HG03558 (cell line): ENCODE measurements at regions not wholly inside any gene's neighbourhood (a gene's known extent, or its start where the extent isn't known, plus 50 kb on each side); places are given as distances from the start of the nearest gene placed in this dataset.

Source experiments
- ATAC-seq: cut with Tn5 transposase; IDR thresholded peaks from one replicate; pipeline ENCODE4 v1.9.1; 2021; ENCODE audit warnings: moderate number of reproducible peaks; ENCODE audit not compliant: unreplicated experiment; ENCODE audit errors: extremely low read depth

DNA sequence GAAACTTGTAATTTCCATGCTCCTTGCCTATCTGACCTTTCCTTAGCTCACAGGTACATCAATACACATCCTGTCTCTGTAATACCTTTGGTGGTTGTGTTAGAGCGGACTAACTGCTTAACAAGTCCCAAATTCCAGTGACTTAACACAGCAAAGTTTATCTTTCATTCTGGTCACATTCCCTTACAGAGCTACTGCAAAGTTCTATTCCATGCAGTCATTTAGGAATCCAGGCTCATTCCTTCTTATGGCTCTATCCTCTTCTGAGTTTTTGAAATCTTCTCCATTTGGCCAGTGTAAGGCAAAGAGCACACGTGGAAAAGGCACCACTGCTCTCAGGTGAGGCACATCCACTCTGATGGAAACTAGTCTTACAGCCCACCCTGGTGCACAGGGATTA is 238.6 kb upstream of the ANKRD55 start:
- no peak for ATAC-seq

DNA sequence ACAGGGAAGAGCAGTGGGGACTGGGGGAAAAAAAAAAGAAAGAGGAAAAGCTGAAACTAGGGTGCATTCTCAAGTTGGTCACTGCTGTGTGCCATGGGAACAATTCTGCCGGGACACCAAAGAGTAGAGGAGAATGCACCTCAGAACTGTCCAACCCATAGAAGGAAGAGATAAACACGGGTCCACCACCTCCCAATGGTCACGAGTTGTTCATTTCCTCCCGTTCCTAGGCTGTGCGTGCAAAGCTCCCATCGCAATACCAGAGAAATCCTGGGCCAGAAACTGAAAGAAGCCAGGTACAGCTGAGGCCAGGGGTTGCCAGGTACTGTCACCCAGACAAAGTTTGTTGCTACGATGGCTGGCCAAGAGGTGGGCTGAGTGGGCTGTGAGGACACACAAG is 236.9 kb upstream of the ANKRD55 start:
- ATAC-seq: no peak

DNA sequence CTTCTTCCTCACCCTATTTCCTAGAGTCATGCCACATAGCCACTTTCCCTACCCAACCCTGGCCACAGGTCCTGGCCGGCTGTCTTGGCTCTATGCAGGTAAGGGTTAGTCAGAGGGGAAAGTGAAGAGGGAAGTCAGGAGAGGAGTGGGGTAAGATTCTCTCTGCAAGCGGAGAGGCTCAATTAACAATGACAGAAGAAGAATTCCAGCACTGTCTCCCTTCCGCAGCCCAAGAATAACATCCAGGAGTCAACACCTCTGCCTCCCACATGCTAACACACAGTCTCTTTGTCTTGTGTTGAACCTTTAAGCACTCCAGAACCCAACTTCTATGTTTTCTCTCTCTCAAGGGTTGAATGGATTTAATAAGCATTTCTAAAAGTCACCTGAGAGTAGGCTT is 235.1 kb upstream of the ANKRD55 start:
- no peak for ATAC-seq

DNA sequence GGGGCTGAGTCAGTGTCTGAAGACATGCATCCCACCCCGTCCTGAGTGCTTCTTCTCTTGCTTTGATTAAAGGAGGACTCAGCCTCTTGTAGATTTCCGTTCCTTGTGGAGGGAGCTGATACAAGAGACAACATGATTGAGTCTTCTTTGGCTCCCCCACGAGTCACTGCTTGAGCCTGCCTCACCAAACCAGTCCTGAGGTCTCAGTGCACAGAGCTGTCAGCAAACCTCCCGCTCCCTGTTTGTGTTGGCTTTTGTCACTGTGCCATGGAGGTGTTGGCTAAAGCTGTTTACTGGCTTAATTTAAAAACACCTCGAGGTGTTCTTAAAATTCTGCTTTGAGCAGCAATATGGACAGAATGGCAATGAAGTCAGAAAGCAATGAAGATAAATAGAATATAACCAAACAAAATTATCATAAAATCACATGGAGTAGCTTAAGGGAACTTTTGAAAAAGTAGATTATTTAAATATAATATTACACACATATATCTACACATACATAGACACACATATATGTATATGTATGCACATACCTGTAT is 234.1 kb upstream of the ANKRD55 start:
- ATAC-seq: no peak

DNA sequence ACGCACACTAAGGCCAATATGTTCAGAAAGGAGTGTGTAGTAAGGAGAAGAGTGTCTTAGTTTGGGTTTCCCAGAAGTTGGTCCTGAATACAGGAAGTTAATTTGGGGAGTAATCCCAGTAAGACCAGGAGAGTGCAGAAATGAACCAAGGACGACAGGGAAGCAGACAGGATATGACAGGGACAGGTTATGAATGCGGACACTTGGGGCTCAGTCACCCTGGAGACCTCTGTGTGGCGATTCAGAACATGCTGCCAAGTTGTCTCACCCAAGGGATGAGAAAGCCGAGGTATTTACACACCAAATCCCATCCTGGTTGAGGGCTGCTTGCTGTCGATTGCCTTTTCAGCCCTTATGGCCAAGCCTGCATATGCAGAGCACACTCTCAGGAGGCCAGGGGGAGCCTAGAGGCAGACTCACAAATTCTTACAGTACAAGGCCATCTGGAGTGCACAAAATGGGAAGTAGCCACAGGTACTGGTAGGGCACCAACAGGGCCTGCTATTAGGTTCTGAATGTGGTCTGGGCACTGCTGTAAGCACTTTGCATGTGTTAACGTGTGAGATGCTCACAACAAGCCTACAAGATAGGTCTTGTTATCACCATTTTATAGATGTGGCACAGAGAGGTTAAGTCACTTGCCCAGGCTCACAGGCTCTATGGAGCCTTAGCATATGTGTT is 233.1 kb upstream of the ANKRD55 start:
- no peak for ATAC-seq

DNA sequence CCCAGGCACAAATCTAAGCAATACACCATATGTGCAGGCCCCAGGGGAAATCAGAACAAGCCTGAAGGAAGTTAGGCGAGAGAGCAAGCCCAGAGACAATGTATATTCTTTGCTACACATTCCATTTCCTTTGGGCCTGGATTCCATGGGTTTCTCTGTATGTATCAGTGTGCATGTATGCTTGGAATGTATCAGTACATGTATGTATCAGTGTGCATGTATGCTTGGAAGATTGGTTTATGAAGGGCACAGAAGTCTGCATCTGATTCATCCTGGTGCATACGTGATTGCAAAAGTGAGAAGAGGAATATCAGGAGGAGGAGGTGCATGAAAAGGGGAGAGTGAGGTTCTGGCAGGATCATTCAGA is 232.6 kb upstream of the ANKRD55 start:
- no peak for ATAC-seq

DNA sequence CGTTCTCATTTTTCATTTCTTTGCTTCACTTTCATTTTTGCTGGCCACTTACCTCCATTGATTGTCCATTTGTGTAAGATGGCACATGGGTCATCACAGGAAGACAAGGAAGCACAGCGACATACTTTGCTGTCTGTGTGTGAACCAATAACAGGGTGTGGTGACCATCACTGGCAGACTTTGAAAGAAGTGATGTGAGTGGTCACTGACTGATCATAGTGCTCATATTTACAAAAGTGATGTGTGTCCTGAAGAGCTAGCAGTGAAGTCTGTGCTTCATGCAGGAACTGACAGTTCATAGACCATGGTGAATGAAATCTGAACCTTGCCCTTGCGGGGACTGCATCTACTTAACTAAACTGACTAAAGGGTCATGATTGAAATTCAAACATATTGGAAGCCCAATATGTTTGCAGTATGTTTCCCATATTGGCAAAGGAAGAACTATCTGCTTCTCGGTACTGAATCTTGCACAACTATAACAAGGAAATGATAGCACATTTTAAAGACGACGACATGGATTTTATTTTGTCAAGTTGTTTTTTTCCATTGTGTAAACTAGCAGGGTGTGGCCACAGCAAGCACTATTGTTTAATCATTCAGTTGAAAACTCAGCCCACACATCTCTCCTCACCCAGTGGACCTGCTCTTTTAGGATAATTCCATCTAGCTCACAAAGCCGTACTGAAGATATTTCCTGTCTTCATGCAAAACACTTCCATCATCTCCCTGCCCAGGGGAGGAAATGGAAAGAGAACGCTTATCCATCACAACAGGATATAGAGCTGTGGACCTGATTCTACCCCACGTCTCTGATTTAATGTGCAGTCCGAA is 232.0 kb upstream of the ANKRD55 start:
- ATAC-seq: no peak

DNA sequence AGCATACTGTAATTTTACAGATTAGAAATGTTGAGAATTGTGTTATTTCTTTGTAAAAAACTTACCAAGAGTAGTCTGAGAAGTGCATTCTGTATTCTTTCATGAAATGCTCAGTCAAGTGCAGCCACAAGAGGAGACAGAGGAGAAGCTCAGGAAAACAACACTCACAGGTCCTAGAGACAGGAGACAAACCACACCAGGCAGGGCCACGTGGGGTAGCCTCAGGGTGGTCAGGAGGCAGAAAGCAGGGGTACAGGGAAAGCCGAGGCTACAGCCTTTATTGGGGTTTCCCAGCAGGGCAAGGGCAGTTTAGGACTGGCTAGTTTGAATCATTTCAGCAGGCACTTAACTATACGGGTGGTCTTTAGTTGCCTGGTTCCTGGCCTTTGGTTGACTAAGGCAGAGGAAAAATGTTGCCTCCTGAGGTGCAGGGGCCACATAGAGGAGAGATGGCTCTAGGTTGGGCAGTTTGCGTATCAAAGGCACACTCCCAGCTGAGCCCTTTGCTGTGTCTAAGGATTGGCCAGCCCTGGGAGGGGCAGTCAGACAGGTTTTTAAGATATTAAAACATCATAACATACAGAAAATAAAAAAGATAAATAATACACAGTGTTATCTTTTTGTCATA is 230.9 kb upstream of the ANKRD55 start:
- no peak for ATAC-seq

DNA sequence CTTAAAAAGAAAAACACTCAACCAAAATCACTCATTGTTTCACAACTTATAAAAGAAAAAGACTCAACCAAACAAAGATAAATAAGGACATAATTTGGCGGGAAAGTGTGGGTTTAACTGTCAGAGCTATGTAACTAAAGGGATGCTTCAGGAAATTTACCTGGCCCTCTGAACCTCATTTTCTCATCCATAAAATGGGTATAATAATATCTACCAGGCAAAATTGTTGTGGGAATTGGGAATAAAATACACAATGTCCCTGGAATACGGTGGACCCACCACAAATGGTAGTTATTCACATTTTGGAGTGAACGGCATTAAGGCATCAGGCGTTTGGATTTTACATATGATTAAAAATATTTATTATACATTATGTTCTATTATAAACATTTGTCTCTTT is 228.5 kb upstream of the ANKRD55 start:
- ATAC-seq: no peak

DNA sequence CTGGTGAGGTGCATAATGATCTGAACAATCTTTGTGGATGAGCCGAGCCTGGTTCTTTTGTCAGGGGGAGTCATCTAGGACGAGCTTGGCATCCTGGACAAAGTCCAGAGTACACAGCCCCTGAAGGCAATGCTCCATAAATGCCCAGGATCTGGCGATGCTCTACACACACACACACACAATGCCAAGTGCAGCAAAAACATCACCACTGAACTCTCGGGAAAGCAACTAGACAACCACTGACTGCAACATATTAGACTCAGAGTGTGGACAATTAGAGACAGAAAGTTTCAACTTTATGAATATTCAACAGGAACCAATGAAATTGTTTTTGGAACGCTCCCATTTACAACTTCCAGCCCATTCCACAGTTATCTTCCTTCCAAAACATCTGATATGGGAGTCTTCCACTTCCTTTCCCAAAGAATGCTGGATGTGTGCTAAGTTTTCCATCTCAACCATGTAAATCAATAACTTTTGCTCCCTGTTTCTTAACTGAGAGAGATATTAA is 227.6 kb upstream of the ANKRD55 start:
- ATAC-seq: no peak

DNA sequence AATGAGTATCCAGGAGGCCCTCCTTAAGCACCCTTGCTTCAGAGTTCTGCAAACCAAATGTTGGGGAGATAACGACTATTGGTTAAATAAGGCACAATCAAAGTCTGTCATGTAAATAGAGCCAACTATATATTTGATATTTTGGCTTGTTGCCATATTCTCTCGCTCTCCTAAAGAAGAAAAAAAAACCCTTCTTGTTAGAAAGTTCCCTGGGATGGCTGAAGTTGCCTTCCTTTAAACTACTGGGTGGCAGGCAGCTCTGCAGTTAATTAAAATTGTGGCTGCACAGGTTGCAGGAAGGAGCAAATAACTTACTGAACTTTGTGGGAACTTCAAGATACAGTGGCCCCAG is 227.0 kb upstream of the ANKRD55 start:
- no peak for ATAC-seq

DNA sequence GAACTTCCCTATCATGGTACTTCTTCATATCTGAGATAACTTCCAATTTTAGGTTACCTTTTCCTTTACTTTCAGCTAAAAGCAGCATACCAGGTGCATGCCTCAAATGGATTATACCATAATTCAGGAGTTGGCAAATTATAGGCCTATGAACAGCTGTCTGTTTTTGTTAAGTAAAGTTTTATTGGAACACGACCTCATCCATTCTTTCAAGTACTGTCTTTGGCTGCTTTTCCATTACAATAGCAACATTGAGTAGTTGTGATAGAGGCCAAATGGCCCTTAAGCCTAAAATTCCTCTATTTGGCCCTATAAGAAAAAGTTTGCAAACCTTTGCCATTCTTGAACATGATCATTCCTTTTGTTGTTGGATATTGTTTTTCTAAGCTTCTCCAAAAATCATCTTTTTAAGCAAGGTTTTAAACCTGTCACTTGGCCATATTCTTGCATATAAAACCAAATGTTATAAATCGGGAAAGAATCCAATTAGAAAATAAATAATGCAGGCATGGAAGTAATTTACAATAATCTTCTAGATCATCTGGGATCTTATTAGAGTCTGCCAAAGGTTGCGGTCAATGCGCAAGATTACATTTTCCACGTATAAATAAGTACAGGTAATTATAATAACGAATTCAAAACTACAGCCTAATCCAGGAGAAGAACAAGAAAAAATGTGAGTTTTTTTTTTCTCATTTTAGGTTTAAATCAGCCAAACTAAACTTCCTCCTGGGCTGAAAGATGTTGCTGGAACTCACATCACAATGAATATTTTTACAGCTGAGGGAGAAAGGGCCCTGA is 226.5 kb upstream of the ANKRD55 start:
- ATAC-seq: no peak

DNA sequence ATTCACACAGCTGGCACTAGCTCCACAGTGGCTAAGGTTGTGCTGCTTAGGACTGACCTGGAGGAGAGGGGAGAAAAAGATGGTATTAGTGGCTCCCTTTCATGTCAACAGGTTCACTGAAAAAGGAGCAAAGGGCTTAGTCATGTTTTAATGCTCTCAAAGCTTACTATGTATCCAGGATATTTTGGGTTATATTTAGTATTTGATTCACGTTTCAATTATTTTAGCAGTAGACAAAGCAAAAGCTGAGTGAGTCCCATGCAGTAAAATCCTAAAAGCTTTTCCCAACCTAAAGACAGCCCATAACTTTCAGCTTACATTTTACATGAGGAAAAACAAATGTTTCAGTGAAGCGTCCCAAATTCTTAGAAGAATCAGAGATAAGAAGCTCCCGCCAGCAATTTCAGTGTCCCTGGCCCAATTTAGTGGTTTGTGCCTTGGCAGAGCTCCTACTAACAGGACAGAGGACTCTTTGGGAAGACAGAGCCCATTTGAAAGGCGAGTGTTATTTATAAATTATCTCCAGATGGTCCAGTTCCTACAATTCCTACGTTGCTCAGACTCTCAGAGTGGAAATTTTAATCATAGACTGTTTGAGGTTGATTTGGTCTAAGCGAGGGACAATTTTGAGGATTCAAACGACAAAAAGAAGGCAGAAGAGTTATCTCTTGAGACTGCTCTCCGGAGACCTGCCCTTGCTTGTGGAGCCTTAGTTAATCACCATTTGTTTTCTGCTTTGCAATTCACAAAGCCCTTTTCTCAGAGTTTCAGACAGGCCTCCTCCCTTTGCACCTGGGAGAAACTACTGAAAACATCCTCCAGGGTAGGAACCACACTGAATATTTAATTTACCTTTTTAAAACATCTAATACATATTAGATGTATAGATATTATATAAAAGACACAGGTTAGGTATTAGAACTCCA is 225.0 kb upstream of the ANKRD55 start:
- ATAC-seq: no peak

DNA sequence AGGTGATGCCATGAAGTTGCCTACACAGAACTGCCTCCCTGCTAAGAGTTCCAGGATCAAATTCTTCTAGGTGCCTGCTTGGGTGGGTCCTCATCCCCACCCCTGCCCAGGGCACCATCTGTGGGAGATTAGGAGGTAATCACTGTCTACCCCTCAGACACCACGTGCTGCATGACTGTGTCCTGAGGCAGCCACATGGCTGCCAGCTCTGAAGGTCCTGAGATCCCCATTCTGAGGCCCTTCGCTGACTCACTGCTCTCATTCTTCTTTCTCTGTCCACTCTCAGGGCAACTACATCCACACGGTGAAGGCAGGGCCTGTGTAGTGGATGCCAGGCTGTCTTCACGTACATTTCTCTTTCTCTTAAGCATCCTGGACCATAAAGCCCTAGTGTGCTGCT is 222.9 kb upstream of the ANKRD55 start:
- ATAC-seq: no peak

DNA sequence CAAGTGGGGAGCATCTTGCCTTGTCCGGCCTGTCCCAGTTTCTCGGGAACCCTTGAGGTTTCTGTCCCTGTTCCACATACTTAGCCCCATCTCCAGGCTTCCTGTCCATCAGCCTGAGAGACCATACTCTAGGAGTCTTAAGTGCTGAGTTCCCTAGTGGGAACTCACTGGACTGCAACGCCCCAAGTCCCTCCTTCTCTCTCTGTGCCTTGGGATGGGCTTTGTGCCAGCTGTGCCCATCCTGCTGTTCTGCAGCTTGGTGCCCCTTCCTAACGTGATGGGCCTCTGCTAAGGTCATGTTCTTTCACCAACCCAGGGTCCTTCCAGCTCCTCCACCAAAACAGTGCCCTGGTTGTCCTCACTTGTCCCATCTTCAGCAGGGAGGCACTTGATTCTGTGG is 222.3 kb upstream of the ANKRD55 start:
- ATAC-seq: no peak

DNA sequence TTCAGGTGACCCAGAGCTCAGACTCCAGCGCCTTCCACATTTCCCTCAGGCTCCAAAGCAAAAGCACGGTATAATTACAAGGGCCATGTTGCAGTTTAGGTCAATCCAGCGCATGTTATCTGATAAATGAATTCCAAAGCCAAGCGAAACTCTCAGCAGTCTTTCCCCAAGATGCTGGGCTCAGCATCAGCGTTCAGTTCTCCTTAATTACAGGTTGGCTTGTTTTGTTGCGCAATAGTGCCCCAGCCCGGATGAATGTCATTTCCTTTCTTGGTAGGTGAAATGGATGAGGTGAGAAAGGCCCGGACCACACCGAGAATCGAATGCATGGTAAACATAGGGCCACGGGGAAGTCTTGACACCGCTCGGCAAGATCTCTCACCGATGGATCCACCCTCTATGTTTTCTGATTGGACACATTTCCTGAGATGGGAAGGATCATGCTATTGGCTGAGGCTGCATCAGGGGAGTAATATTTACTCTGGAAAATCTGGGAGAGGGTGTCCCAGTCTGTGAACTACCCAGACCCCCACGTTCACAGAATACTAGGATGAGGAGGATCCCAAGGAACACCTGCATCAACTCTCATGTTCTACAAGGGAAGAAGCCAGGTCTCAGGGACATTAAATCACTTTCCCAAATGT is 221.2 kb upstream of the ANKRD55 start:
- ATAC-seq: no peak

DNA sequence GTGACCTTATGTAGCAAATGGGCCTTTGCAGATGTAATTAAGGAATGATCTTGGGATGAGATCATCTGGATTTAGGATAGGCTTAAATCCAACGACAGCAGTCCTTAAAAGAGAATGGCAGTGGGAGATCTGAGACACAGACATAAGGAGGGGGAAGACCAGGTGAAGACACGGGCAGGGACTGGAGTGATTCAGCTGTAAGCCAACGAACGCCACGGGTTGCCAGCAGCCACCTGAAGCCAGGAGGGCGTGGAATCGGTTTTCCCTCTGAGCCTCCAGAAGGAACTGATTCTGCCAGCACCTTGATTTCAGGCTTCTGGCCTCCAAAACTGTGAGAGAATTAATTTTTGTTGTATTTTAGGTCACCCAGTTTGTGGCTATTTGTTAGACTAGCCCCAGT is 218.6 kb upstream of the ANKRD55 start:
- no peak for ATAC-seq

DNA sequence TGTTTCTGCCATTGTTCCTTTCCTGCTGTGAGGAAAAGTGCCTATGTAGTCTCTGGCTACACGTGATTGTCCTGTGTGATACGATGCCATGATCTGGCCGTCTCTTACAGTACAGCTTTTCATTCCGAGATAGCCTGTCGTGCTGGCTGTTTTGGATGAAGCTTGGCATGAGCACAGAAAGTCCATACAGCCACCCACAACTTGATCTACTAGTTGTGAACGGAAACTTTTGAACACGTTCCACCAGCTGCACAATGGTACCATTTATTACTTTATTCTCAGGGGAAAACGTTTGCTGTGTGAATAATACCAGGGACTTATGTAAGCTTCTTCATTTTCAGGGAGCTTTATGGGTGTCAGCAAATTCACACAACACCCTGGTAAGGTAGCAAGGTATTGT is 217.6 kb upstream of the ANKRD55 start:
- ATAC-seq: no peak

DNA sequence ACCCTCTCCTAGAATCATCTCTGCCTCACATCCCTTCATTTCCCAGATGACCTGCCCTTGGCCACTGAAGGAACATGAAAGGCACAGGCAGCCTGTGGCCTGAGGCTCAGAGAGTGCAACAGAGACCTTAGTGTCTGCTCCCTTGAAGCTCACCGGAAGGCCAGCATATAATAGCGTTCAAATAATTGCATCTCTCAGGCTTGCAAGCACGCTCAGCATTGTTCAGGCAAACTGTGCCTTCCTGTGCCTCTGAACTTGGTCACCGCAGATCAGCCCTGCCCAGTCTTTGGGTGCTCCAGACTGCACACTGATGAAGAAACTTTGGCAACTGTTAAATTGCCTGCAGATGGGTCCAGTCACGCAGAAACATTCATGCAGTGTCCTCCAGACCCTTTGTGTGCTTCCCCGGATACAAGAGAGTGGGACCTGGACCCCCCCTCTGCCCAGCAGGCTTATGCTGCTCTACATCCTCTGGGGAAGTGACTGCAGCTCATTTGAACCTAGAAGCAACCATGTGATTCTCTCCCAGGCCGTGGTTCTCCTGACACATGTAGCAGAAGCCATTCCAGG is 216.0 kb upstream of the ANKRD55 start:
- no peak for ATAC-seq
